ENCODE measurements at regions not wholly inside any gene's neighbourhood (a gene's known extent, or its start where the extent isn't known, plus 50 kb on each side); places are given as distances from the start of the nearest gene placed in this dataset.

- DNase-seq (ENCODE audit: low spot score), result no peak
Measured at GRCh38 chr2:217033186-217033585, 173.3 kb upstream of the TNP1 start.

GRCh38 chr2:217031445-217031844 lies 171.6 kb upstream of the TNP1 start:
- DNase-seq (ENCODE audit: low spot score), result no peak

GRCh38 chr2:217030081-217030480 lies 170.2 kb upstream of the TNP1 start:
- DNase-seq (ENCODE audit: low spot score), result no peak

GRCh38 chr2:217028128-217028527 lies 168.3 kb upstream of the TNP1 start:
- DNase-seq (ENCODE audit: low spot score), result no peak

- DNase-seq (ENCODE audit: low spot score), result no peak
Measured at GRCh38 chr2:217027414-217027813, 167.6 kb upstream of the TNP1 start.

- DNase-seq (ENCODE audit: low spot score), result no peak
Measured at GRCh38 chr2:217026569-217026968, 166.7 kb upstream of the TNP1 start.

- DNase-seq (ENCODE audit: low spot score), result no peak
Measured at GRCh38 chr2:217026161-217026560, 166.3 kb upstream of the TNP1 start.

GRCh38 chr2:217023611-217024010 lies 163.7 kb upstream of the TNP1 start:
- no peak for DNase-seq (ENCODE audit: low spot score)

- DNase-seq (ENCODE audit: low spot score), result no peak
Measured at GRCh38 chr2:217017456-217018252, 157.8 kb upstream of the TNP1 start.

- DNase-seq (ENCODE audit: low spot score), result no peak
Measured at GRCh38 chr2:217016796-217017419, 157.0 kb upstream of the TNP1 start.

GRCh38 chr2:217014328-217015105 lies 154.7 kb upstream of the TNP1 start:
- no peak for DNase-seq (ENCODE audit: low spot score)

- no peak for DNase-seq (ENCODE audit: low spot score)
Measured at GRCh38 chr2:217013926-217014325, 154.1 kb upstream of the TNP1 start.

- no peak for DNase-seq (ENCODE audit: low spot score)
Measured at GRCh38 chr2:217011576-217011975, 151.7 kb upstream of the TNP1 start.

GRCh38 chr2:217010173-217010572 lies 150.3 kb upstream of the TNP1 start:
- no peak for DNase-seq (ENCODE audit: low spot score)

GRCh38 chr2:217008794-217009193 lies 148.9 kb upstream of the TNP1 start:
- no peak for DNase-seq (ENCODE audit: low spot score)

GRCh38 chr2:217006217-217006616 lies 146.4 kb upstream of the TNP1 start:
- no peak for DNase-seq (ENCODE audit: low spot score)

- DNase-seq (ENCODE audit: low spot score), result no peak
Measured at GRCh38 chr2:217004656-217005055, 144.8 kb upstream of the TNP1 start.

GRCh38 chr2:217001740-217002139 lies 141.9 kb upstream of the TNP1 start:
- no peak for DNase-seq (ENCODE audit: low spot score)

GRCh38 chr2:217000406-217000805 lies 140.5 kb upstream of the TNP1 start:
- no peak for DNase-seq (ENCODE audit: low spot score)

- no peak for DNase-seq (ENCODE audit: low spot score)
Measured at GRCh38 chr2:216996279-216996845, 136.5 kb upstream of the TNP1 start.

- DNase-seq (ENCODE audit: low spot score), result no peak
Measured at GRCh38 chr2:216994353-216994854, 134.5 kb upstream of the TNP1 start.

GRCh38 chr2:216992056-216992675 lies 132.3 kb upstream of the TNP1 start:
- no peak for DNase-seq (ENCODE audit: low spot score)
